Right lobe of liver (tissue), 6 donors: ENCODE measurements at regions not wholly inside any gene's neighbourhood (a gene's known extent, or its start where the extent isn't known, plus 50 kb on each side); places are given as distances from the start of the nearest gene placed in this dataset.

Experiments
- ATAC-seq, 4 donors: fragments of 200-7000 bp; cut with Tn5 transposase; one replicate each; pipeline ENCODE4 v1.9.1; 2020; ENCODE audit warnings: mild to moderate bottlenecking in 4 of 4, moderate library complexity in 4 of 4
- DNase-seq, 3 donors: peaks; one replicate each; pipeline ENCODE4 v3.0.0-alpha.2; 2020
- H3K27ac ChIP-seq, 3 donors: fragments of 200-600 bp; one replicate each; pipeline ENCODE4 v1.8.0; 2022
- H3K27me3 ChIP-seq, 2 donors: fragments of 200-600 bp; one replicate each; pipeline ENCODE4 v1.8.0; 2022
- H3K36me3 ChIP-seq, 4 donors: fragments of 200-600 bp; sonication (generic) in 1 of 4; one replicate each; pipeline versions ENCODE4 v1.5.1 to v1.8.0; 2017 to 2022; ENCODE audit warnings: control low read depth in 1 of 4
- H3K4me1 ChIP-seq, 4 donors: fragments of 200-600 bp; sonication (generic) in 1 of 4; one replicate each; pipeline versions ENCODE4 v1.5.1 to v1.8.0; 2017 to 2022; ENCODE audit warnings: control low read depth in 1 of 4
- H3K4me3 ChIP-seq, 3 donors: fragments of 200-600 bp; one replicate each; pipeline ENCODE4 v1.8.0; 2022
- H3K9me3 ChIP-seq, 4 donors: fragments of 200-600 bp; sonication (generic) in 1 of 4; one replicate each; pipeline versions ENCODE4 v1.5.1 to v1.8.0; 2017 to 2022; ENCODE audit warnings: control low read depth in 1 of 4
- CTCF ChIP-seq, 4 donors: fragments of 200-600 bp in 3 of 4; fragments of 450-650 bp in 1 of 4; IDR thresholded peaks; one replicate each; pipeline versions ENCODE4 v1.5.1 to v1.8.0; 2016 to 2022; ENCODE audit warnings: antibody characterized with exemption in 4 of 4, mild to moderate bottlenecking in 2 of 4
- POLR2A ChIP-seq: fragments of 450-650 bp; IDR thresholded peaks from one replicate; pipeline ENCODE4 v1.6.1; 2017; ENCODE audit warnings: antibody characterized with exemption, mild to moderate bottlenecking
- WGBS: methylation state at CpG from one replicate; pipeline ENCODE4 v1.1.6; 2018; ENCODE audit warnings: low coverage, low lambda C conversion rate; ENCODE audit not compliant: insufficient coverage; ENCODE audit errors: missing lambda C conversion rate; 5-methylcytosine and 5-hydroxymethylcytosine counted together
- intact Hi-C, 2 donors: fragments of 100-400 bp; cut with DNase I; formaldehyde crosslinking; loops; one replicate each; pipeline versions ENCODE4 v1.11.2 to v1.14.1; 2022
- donor health status: DM: no; HTN: yes; CAD: no.
- donor health status: DM: no; HTN: no; CAD: no.
- donor health status: DM: no; HTN: no; CAD: no.
- donor health status: DM: no; HTN: yes; CAD: no.
- donor health status: DM: no; HTN: yes; CAD: no.

GRCh38 chr6:5909721-5910120 is 97.0 kb downstream of the NRN1 start:
- WGBS: 81% methylated on average over 5 of the region's 5 CpGs

GRCh38 chr6:5906842-5907241 is 99.9 kb downstream of the NRN1 start:
- DNase-seq: no peak
- 86% methylated on average over 1 of the region's 1 CpG for WGBS
- no peaks in the 10 kb centered on the region for H3K36me3 ChIP-seq
- ATAC-seq: no peak
- no peak for TF ChIP-seq POLR2A
- TF ChIP-seq CTCF (IDR thresholded peaks at IDR 0.05): no peak
- no peaks in the 10 kb centered on the region for H3K4me1 ChIP-seq
- no peaks in the 10 kb centered on the region for H3K9me3 ChIP-seq
- intact Hi-C loops: no loop called here
- H3K4me3 ChIP-seq: no peak overlapping the region
- no peaks in the 10 kb centered on the region for H3K27me3 ChIP-seq
- H3K27ac ChIP-seq: no peak overlapping the region

More at GRCh38 chr6:5909721-5910120, 97.0 kb downstream of the NRN1 start:
- intact Hi-C loops: no loop called here
- Histone ChIP-seq H3K27ac (no peak overlapping the region), H3K9me3 (no peaks in the 10 kb centered on the region), H3K4me3 (no peak overlapping the region), H3K27me3 (no peaks in the 10 kb centered on the region), H3K4me1 (no peaks in the 10 kb centered on the region), H3K36me3 (no peaks in the 10 kb centered on the region)
- TF ChIP-seq POLR2A (no peak), CTCF (IDR thresholded peaks at IDR 0.05) (no peak)
- DNase-seq (no peak), ATAC-seq (no peak)

DNA sequence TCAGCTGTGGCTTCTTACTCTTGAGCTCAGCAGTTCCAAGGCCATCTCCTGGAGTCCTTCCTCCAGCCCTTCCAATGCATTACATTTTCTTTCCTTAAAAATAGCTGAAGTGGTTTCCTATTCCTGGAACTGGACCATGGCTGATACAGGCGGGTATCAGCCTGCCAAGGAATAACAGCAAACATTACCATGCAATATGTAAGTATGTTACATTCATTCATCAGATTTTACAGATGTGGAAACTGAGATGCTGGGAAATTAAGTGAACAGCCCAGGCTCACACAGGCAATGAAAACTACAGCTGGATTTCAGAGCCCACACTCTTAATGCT is 100.4 kb downstream of the NRN1 start:
- ATAC-seq (no peak), DNase-seq (no peak)
- Histone ChIP-seq H3K27ac (no peak overlapping the region), H3K36me3 (no peaks in the 10 kb centered on the region), H3K27me3 (no peaks in the 10 kb centered on the region), H3K9me3 (no peaks in the 10 kb centered on the region), H3K4me1 (no peaks in the 10 kb centered on the region), H3K4me3 (no peak overlapping the region)
- WGBS: 78% methylated on average over 1 of the region's 1 CpG
- no peak for TF ChIP-seq CTCF (IDR thresholded peaks at IDR 0.05)
- TF ChIP-seq POLR2A: no peak
- intact Hi-C loops: no loop called here

DNA sequence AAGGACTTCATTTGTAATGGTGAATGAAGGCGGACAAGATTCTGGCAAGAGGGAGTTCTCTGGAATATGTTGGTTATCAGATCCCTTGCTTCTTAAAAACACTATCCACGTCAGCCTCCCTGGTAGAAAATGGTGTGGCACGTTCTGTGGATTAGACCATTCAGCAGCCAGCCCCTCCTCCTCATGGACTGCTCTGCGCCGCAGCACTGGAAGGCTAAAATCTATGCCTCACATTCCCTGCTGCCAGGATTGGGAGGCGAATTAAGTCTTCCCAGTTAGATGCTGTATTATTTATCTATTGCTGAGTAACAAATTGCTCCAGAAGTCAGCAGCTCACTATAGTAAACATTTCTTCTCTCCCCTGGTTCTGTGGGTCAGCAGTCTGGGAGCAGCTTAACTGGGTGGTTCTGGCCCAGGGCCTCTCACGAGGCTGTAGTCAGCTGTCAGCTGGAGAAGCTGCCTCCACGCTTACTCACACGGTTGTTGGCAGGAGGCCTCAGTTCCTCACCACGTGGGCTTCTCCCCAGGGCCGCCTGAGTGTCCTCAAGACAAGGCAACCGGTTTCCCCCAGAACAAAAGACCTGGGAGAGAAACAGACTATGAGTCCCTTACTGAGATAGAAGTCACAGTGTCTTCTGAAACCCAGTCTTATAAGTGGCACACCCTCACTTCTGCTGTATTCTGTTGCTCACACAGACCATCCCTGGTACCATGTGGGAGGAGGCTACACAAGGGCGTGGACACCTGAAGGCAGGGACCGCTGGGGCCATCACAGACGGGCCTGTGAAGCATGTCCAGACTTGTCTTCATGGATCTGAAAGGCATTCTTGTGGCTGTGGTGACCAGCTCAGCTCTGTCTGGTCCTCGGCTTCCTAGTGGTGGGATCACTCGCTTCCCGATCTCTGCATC is 101.0 kb downstream of the NRN1 start:
- no peak for TF ChIP-seq CTCF (IDR thresholded peaks at IDR 0.05)
- no peak for TF ChIP-seq POLR2A
- H3K4me3 ChIP-seq: no peak overlapping the region
- no peaks in the 10 kb centered on the region for H3K36me3 ChIP-seq
- H3K4me1 ChIP-seq: no peaks in the 10 kb centered on the region
- DNase-seq (peak in 1 of 3 donors; percentile 57), ATAC-seq (no peak)
- no peaks in the 10 kb centered on the region for H3K27me3 ChIP-seq
- 71% methylated on average over 9 of the region's 18 CpGs for WGBS
- no peak overlapping the region for H3K27ac ChIP-seq
- intact Hi-C loops: no loop called here
- no peaks in the 10 kb centered on the region for H3K9me3 ChIP-seq
